ENCODE measurements at regions not wholly inside any gene's neighbourhood (a gene's known extent, or its start where the extent isn't known, plus 50 kb on each side); places are given as distances from the start of the nearest gene placed in this dataset.

GRCh38 chr14:86641310-86641709 lies 1111.4 kb downstream of the FLRT2 start:
- H3K4me1 ChIP-seq (ENCODE audit: control insufficient read depth, insufficient read depth, low read length): no peaks in the 10 kb centered on the region
- ChIA-PET POLR2A (no interaction called here), RAD21 (ENCODE audit: unreplicated experiment) (no interaction called here), CTCF (interaction anchor here (0.6 kb wide), 1 partner anchor 289 kb away, joined by 3 read pairs; no protein-coding TSS in a partner anchor), SMC1A (ENCODE audit: uncharacterized antibody, unreplicated experiment) (interaction anchor here (1.0 kb wide), 1 partner anchor 13 kb away, joined by 4 read pairs; no protein-coding TSS in a partner anchor)
- intact Hi-C loops (cut with micrococcal nuclease; ENCODE audit: unreplicated experiment): no loop called here
- FAIRE-seq (no peak), DNase-seq (ENCODE audit: low read depth, low spot score) (no peak), ATAC-seq (no peak)
- no peak overlapping the region for H3K4me2 ChIP-seq (ENCODE audit: control insufficient read depth, insufficient read depth)
- no peaks in the 10 kb centered on the region for H3K79me2 ChIP-seq (ENCODE audit: control insufficient read depth, insufficient read depth, low read length)
- H3K36me3 ChIP-seq (ENCODE audit: control insufficient read depth in 2 of 2, insufficient read depth in 2 of 2, low read length in 1 of 2): no peaks in the 10 kb centered on the region
- TF ChIP-seq POLR2A (IDR thresholded peaks at IDR 0.05; ENCODE audit: low read depth, low read length): no peak
- BruUV-seq (replicated peaks): no TSS peak
- no peak overlapping the region for H2AFZ ChIP-seq (ENCODE audit: control insufficient read depth, low read depth, low read length)
- H3K4me3 ChIP-seq: no peak overlapping the region
- no peaks in the 10 kb centered on the region for H3K9me3 ChIP-seq (replicated peaks; ENCODE audit: control insufficient read depth, insufficient read depth, low read length)
- no peaks in the 10 kb centered on the region for H4K20me1 ChIP-seq (ENCODE audit: control insufficient read depth, insufficient read depth)
- no peak overlapping the region for H3K9ac ChIP-seq (ENCODE audit: control insufficient read depth, insufficient read depth, low read length)
- in situ Hi-C loops (cut with MboI): no loop called here
- H3K27ac ChIP-seq (ENCODE audit: control insufficient read depth, insufficient read depth): no peak overlapping the region
- no peaks in the 10 kb centered on the region for H3K27me3 ChIP-seq (replicated peaks in 1 of 2; ENCODE audit: control insufficient read depth in 2 of 2, insufficient read depth in 2 of 2, low read length in 1 of 2)

DNA sequence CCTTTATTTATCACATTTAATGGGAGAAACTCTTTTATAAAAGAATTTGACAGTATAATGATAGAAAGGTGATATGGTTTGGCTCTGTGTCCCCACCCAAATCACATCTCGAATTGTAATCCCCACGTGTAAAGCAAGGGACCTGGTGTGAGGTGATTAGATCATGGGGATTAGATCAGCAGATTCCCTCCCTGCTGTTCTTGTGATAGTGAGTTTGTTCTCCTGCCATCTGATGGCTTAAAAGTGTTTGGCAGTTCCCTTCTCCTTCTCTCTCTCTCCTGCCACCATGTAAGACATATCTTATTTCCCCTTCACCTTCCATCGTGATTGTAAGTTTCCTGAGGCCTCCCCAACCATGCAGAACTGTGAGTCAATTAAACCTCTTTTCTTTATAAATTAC lies 1110.3 kb downstream of the FLRT2 start:
- WGBS (ENCODE audit: insufficient coverage, insufficient replicate concordance, low lambda C conversion rate, missing lambda C conversion rate): 4% methylated on average over 3 of the region's 3 CpGs
- intact Hi-C loops (cut with micrococcal nuclease; ENCODE audit: unreplicated experiment) (no loop called here), in situ Hi-C loops (cut with MboI) (no loop called here)
- Histone ChIP-seq H3K4me3 (no peak overlapping the region), H3K27me3 (replicated peaks in 1 of 2; ENCODE audit: control insufficient read depth in 2 of 2, insufficient read depth in 2 of 2, low read length in 1 of 2) (no peaks in the 10 kb centered on the region), H3K4me1 (ENCODE audit: control insufficient read depth, insufficient read depth, low read length) (no peaks in the 10 kb centered on the region), H3K9ac (ENCODE audit: control insufficient read depth, insufficient read depth, low read length) (no peak overlapping the region), H2AFZ (ENCODE audit: control insufficient read depth, low read depth, low read length) (no peak overlapping the region), H3K9me3 (replicated peaks; ENCODE audit: control insufficient read depth, insufficient read depth, low read length) (no peaks in the 10 kb centered on the region), H3K4me2 (ENCODE audit: control insufficient read depth, insufficient read depth) (no peak overlapping the region), H3K79me2 (ENCODE audit: control insufficient read depth, insufficient read depth, low read length) (no peaks in the 10 kb centered on the region), H3K27ac (ENCODE audit: control insufficient read depth, insufficient read depth) (no peak overlapping the region), H4K20me1 (ENCODE audit: control insufficient read depth, insufficient read depth) (no peaks in the 10 kb centered on the region), H3K36me3 (ENCODE audit: control insufficient read depth in 2 of 2, insufficient read depth in 2 of 2, low read length in 1 of 2) (no peaks in the 10 kb centered on the region)
- POLR2A ChIA-PET: no interaction called here
- no TSS peak for BruUV-seq (replicated peaks)
- RAD21 ChIA-PET (ENCODE audit: unreplicated experiment): no interaction called here
- ATAC-seq (no peak), DNase-seq (ENCODE audit: low read depth, low spot score) (no peak), FAIRE-seq (no peak)
- SMC1A ChIA-PET (ENCODE audit: uncharacterized antibody, unreplicated experiment): interaction anchor here (1.2 kb wide), 1 partner anchor 12 kb away, joined by 4 read pairs; no protein-coding TSS in a partner anchor
- no peak for TF ChIP-seq CREB1 (IDR thresholded peaks at IDR 0.05; ENCODE audit: low read depth)
- no peak for TF ChIP-seq REST (IDR thresholded peaks at IDR 0.05; ENCODE audit: low read depth, low read length)
- TF ChIP-seq, protein P1, sequence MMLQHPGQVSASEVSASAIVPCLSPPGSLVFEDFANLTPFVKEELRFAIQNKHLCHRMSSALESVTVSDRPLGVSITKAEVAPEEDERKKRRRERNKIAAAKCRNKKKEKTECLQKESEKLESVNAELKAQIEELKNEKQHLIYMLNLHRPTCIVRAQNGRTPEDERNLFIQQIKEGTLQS (IDR thresholded peaks at IDR 0.05; ENCODE audit: borderline replicate concordance, extremely low read depth, low read depth, low read length): no peak
- TF ChIP-seq HDAC2 (IDR thresholded peaks at IDR 0.05): no peak
- TF ChIP-seq, protein P2, sequence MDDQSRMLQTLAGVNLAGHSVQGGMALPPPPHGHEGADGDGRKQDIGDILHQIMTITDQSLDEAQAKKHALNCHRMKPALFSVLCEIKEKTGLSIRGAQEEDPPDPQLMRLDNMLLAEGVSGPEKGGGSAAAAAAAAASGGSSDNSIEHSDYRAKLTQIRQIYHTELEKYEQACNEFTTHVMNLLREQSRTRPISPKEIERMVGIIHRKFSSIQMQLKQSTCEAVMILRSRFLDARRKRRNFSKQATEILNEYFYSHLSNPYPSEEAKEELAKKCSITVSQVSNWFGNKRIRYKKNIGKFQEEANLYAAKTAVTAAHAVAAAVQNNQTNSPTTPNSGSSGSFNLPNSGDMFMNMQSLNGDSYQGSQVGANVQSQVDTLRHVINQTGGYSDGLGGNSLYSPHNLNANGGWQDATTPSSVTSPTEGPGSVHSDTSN (IDR thresholded peaks at IDR 0.05; ENCODE audit: insufficient replicate concordance, low read depth, low read length): no peak
- TF ChIP-seq JUNB (IDR thresholded peaks at IDR 0.05): no peak
- TF ChIP-seq CBX5 (IDR thresholded peaks at IDR 0.05; ENCODE audit: low read depth): no peak
- CTCF ChIA-PET: no interaction called here
